Fibroblast of peridontal ligament (primary cell): ENCODE measurements at regions not wholly inside any gene's neighbourhood (a gene's known extent, or its start where the extent isn't known, plus 50 kb on each side); places are given as distances from the start of the nearest gene placed in this dataset.
A peak's percentile ranks its signal among the peaks of the same experiment; 100 is the strongest.
"Not testable (repeated sequence)": the region's sequence is repeated elsewhere in the genome, so short reads cannot be mapped to it uniquely, and the experiment has no call there.

Experiments used
- DNase-seq: peaks from one replicate; pipeline ENCODE4 v3.0.0-alpha.2; 2010; ENCODE audit errors: extremely low read depth

DNA sequence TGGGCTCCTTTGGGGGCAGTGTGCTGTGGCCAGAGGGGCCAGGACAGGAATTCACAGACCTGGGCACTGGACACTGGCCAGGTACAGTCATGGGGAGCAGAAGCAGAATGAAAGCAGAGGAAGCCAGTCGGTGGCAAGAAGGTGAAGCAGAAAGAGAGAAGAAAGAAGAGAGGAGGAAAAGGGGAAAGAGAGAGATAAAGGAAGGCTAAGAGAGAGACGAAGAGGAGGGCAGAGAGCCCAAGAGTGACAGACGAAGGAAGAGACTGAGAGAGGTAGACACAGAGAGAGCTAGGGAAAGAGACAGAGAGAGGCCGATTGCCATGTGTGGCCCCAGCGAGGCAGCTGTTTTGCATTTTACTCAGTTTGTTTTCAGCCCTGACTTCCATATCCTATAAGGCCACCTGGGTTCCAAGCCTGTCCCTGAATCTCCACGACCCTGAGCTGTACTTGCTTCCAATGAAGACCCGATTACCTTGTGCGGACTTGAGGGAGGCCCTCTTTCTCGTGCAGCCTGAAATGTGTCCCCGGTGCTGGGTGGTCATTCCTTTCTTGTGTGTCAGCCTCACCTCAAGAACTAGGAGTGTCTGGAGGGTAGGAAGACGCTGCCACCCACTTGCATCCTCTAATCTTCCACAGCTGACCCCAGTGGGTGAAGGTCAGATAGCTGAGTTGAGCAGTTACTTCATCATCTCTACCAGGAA, 73.9 kb downstream of the LSM3 start:
- DNase-seq = no peak

DNA sequence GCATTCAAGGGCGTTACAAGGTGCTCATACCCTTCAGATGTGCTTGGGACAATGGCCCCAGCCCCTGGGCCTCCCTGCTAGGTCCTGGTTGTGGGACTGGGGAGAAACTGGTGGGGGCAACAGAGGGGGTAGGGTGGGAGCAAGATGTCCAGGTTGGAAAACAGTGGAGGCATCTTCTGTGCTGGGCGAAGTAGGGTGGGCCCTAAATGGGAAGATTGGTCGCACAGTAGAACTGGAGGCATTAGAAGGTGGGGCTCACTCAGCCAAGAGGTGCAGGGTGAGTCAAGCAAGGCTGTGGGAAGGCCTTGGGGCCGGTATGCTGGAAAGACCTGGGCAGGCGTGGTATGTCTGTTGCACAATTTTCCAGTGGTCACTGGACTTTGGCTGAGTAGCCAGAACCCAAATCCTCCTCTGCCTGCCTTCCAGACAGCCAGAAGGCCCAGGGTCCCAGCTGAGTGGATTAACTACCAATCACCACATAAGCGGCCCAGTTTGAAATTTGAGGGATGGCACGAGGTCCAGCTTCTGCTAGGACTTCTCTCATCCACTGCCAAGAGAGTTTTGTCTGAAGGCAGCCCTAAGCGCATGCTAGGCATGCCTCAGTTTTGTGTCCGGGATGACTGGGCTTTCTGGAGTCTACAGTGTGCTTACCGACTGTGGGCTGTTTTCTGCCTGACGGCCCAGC, 74.5 kb downstream of the LSM3 start:
- no peak for DNase-seq

DNA sequence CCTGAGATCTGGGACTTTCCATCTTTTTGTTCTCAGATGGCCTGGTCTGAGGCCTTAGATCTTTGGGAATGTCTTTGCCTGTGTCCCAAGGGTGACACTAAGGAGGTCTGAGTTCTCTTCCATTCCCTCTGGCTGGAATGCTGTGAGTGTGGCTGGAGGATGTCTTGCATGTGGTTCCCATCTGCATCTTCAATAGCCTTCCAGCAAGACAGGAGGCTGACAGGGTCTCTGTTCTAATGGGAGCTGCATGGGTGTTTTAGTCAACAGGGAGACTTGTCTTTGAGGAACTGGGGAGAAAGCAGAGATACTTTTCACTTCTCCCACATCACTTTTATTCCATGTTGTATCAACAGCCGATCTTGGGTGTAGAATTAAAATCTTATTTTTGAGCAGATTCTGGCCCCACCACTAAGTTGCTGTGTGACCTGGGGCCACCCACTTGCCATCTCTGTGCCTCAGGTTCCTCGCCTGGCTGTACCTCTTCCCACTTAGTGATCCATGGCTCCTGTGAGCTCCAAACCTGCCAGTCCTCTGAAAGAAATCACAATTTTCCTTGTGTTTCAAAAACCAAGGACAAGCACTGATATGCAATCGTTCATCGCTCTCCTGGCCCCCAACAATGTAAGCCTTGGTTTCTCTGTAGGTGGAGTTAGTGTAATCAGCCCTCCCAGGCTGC, 75.2 kb downstream of the LSM3 start:
- DNase-seq = no peak

DNA sequence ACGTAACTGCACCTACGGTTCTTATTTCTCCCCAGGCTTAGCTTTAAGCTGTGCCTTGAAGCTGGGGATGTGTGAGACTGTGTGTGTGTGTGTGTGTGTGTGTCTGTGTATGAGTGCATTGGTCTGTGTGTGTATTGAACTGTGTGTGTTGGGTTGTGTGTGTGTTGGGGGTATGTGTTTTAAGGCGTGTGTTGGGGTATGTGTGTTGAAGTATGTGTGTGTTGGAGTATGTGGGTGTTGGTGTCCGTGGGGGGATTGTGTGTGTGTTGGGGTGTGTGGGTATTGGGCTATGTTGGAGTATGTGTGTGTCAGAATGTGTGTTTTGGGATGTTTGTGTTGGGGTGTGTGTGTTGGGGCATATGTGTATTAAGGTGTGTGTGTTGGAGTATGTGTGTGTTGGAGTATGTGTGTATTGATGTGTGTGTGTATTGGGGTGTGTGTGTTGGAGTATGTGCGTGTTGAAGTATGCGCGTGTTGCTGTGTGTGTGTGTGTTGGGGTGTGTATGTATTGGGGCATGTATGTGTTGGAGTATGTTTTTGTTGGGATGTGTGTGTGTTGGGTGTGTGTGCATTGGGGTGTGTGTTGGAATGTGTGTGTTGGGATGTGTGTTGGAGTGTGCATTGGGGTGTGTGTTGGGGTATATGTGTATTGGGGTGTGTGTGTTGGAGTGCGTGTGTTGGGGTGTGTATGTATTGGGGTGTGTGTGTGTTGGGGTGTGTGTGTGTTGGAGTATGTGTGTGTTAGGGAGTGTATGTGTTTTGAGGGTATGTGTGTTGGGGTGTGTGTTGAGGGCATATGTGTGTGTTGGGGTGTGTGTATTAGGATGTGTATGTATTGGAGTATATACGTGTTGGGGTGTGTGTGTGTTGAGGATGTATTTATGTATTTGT, 76.4 kb downstream of the LSM3 start:
- DNase-seq = no peak

DNA sequence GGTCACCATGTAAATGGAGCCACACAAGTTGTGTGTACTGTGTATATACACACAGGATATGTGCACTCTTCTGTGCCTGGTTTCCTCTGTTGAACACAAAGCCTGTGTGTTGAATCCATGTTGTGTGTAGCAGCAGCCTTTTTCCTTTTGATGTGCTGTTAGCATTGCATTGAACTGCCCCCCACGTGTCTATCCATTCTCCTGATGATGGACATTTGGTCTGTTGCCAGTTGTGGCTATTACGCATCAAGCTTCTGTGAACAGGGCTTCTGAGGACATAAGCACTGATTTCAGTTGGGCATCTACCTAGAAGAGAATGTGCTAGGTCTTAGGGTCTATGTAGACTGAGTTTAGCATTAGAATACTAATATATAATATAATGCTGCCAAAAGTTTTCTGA, 77.4 kb downstream of the LSM3 start:
- no peak for DNase-seq

DNA sequence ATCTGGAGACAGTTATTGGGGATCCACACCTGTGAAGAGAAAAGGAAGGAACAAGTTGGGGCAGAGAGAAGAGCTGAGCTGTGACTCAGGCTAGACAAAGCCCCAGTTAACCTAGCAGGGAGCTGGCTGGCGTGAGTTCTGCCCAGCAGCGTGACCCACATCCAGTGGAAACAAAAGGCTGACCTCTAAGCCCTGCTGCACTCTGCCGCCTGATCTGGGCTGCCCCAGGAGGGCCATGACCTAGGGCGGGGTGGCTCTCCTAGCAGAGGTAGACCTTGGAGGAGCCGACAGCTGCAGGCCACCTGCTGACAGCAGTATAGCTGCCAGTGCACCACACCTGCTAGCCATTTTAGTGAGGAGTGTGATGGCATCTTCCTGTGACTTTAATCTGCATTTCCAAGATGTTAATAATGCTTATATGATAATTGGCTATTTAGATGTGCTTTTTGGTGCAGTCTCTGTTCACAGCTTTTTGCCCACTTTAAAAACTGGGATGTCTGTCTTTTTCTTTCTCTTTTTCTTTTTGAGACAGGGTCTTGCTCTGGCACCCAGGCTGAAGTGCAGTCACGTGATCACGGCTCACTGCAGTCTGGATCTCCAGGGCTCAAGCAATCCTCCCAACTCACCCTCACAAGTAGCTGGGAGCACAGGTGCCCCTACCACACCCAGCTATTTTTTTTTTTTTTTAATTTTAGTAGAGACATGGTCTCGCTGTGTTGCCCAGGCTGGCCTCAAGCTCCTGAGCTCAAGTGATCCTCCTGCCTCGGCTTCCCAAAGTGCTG, 78.1 kb downstream of the LSM3 start:
- no peak for DNase-seq

DNA sequence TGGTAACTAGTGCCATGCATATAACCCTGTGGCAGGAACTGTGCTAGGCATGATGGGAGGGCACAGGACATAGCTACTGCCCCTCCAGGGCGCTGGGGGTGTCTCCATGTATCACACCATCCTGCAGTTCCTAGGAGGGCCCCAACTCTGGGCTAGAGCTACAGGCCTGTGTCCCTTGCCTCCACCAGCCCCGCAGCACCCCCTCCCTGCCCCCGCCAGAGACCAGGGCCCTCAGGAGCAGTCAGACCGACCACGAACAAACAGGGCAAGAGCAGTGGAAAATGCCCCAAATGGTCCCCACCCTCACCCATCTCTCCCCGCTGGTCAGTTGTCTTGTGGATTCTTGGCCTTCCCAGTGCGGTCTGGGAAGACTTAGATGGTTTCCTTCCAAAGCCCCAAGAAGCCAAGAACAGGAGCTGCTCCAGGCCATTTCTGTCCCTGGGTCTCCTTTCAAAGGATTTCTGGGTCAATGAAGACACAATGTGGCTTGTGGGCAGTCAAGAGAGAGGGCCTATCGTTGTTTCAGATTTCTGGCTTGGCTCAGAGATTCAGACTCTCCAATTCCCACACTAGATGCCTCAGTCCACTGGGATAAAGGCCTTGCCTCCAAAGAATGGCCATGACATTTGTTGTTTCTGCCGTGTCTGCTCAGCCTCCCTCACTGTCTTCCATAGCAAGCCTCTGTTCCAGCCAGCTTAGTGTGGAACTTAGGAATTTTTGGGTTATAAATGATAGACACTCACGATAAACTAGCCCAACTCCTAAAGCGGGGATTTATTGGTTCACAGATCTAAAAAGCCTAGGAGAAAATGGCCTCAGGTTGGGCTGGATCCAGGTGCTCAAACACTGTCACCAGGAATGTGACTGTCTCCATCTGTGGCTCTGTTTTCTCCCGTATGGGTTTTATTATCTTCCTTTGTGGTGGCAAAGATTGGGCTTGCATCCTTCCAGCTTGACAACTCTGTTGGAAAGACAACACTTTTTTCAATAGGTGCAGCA, 80.6 kb downstream of the LSM3 start:
- no peak for DNase-seq

DNA sequence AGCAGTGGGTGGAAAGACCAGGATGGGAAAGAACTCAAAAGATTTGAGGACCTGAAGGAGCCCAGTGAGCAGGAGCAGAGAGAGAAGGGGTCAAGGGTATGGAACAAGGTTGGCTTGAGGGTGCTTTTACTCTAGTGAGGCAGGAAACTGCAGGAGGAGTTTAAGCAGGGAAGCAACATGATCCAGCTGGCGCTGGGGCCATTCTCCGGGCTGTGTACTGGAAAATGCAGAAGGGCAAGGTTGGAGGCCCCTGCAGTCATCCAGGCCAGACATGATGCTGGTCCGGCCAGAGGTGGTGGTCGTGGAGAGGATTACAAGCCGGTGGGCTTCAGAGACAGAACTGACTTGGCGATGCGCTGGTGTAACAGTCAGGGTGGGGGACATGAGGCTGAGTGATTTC, 81.8 kb downstream of the LSM3 start:
- no peak for DNase-seq

DNA sequence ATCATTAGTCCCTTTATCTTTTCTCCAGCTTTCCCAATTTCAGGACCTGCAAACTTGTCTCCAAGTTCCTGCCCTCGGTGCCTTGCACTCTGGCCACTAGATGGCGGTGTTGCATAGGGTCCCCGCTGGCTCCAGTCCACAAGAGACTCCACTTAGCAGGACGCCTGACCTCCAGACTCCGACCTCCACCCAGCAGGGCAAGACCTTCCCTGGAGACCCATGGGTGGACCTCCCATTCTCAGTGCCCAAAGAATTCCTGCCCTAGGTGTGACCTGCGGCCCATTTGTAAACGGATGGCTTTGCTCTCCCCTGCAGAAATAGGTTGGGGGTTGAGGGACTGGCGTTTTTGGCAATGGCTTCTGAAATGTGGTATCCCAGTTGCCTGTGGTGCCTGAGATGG, 82.6 kb downstream of the LSM3 start:
- DNase-seq = peak; percentile 80

DNA sequence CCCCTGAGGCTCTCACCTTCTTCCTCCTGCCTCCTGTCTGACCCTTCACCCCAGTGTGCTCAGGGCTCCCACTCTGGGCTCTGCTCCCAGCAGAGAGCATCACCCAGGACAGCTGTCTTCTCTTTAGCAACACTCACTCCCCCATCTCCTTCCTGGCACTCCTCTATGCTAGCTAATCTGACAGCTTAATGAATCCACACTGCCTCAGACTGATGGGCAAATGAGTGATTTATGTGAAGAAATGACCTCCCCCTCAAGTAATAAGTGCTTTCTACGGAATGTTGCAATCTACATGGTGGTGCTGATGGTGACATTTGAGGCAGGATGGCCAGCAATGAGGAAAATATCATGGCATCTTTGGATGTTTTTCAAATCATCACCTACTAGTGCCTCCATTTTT, 83.6 kb downstream of the LSM3 start:
- DNase-seq = no peak

DNA sequence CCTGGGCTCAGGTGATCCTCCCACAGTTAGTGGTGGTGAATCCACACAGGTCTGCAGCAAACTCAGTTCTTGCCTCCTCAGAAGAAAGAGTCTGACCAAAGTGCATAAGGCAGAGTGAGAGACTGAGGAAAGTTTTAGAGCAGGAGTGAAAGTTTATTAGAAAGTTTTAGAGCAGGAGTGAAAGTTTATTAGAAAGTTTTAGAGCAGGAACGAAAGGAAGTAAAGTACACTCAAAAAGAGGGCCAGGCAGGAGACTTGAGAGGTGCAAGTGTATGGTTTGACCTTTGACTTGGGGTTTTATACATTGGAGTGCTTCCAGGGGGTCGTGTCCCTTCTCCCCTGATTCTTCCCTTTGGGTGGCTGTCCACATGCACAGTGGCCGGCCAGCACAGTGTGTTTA, 84.2 kb downstream of the LSM3 start:
- DNase-seq = no peak

DNA sequence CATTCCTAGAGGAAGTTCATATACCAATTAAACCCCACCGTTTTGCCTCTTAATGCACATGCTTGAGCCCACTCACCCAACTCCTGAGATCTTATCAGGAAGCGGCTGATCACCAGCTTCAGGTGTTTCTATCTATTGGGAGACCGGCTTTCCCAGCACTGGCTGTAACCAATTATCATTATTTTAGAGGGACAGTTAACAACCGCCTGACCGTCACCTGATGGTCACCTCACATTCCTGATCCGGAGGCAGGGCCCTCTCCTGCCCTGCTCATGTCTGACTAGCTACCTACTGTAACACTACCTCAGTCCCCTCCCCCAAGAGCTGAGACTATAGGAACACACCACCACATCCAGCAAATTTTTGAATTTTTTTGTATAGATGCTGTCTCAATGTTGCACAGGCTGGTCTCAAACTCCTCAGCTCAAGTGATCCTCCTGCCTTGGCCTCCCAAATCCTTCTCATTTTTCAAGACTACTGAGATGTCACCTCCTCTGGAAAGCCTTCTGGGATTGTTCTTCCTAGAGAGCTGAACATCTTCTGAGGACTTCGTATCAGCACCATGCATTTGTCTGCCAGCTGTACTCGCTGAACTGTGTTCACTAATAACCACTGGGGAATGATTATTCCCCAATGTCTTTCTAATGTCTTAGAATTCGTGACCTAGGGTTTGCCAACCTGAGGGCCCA, 84.8 kb downstream of the LSM3 start:
- DNase-seq = no peak

DNA sequence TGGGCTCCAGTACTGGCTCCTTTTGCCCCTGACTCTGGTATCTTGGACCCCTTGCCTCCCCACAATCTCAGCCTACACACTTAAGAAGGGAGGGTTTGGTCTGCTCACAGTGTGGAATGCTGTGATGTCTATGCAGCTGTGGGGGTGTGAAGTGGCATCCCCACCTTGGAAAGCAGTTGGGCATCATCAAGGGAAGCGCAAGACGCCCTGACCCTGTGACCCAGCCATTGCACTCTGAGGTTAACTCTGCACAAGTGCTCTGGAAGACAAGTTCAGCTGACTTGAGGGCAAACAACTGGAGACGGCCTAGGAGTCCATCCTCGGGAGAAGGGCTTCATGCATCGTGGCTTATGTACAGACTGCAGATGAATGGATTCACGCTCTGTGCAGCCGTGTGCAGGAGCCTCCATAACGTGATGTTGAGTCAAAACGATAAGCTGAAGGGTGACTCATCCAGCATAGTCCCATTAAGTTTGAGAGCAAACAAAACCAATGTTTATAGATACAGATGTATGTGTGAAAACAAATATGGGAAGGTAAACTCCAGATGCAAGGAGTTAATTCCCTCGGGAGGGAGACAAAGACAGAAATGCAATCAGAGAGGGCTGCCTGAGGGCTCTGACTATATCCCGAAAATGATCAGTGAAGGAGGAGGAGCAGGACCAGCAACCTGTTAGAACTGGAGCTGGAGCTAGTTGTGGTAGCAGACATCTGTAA, 86.8 kb downstream of the LSM3 start:
- DNase-seq = peak; percentile 10

DNA sequence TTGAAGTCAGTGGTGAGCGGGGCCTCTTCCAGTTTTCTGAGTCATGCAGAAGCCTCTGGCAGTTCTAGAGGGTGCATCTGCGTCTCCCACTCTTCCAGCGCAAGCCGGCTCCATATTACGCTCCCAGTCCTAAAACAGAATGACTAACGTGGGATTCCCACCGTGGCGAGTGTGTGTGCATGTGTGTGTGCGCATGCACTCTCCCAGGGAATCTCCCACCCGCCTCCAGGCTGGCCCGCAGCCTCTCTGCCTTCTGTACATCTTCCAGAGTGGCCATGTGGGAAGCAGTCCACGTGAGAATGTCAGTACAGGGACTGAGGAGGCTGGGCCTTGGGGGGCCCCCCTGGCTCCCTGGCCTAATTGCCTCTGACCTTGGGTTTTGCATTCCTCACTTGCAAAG, 87.7 kb downstream of the LSM3 start:
- DNase-seq = peak; percentile 27

DNA sequence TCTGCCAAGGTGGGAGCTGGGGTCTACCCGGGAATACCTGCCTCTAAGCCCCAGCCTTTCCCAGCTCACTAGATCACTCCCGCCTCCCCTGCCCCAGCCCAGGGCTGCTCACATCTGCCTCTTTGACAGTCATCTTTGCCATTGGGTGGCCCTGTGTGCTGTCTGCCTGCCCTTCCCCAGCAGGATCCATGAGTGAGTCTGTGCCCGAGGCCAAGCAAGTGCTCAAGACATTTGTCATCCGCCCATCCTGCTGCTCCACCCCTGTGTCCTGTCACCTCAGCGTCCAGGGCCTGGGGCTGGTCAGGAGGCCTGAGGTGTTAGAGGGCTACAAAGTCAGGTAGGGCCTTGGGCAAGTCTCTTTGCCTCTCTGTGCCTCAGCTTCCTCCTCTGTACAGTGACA, 89.4 kb downstream of the LSM3 start:
- no peak for DNase-seq

DNA sequence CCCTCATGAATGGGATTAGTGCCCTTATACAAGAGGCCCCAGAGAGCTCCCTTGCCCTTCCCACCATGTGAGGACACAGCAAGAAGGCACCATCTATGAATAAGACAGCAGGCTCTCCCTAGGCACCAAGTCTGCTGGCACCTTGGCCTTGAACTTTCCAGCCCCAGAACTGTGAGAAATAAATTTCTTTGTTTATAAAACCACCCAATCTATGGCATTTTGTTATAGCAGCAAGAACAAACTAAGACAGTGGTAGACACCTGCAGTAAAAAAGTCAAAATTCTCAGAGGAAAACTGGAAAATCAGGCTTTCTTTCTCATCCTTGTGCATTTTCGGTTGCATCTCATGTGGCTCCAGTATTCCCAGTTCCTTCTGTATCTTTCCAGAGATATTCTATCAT, 90.3 kb downstream of the LSM3 start:
- no peak for DNase-seq

DNA sequence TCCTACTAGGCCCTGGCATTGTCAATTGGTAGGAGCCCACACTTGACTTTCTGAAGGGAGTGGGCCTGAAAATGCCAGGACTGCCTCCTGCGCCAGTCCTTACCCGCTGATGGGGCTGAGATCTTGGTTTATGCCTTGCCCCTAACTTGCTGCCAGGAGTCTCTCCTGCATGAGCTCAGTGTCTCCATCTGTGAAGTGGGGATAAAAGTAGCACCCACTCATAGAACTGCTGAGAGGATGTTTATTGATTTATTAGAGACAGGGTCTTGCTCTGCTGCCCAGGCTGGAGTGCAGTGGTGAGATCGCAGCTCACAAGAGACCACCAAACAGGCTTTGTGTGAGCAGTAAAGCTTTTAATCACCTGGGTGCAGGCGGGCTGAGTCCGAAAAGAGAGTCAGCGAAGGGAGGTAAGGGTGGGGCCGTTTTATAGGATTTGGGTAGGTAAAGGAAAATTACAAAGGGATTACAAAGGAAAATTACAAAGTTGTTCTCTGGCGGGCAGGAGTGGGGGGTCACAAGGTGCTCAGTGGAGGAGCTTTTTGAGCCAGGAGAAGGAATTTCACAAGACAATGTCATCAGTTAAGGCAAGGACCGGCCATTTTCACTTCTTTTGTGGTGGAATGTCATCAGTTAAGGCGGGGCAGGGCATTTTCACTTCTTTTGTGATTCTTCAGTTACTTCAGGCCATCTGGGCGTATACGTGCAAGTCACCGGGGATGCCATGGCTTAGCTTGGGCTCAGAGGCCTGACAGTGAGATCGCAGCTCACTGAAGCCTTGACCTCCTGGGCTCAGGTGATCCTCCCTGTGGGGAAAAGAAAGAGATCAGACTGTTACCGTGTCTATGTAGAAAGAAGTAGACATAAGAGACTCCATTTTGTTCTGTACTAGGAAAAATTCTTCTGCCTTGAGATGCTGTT, 93.7 kb downstream of the LSM3 start:
- DNase-seq = not testable (repeated sequence)
